NCI-H128 (cell line): ENCODE measurements at regions not wholly inside any gene's neighbourhood (a gene's known extent, or its start where the extent isn't known, plus 50 kb on each side); places are given as distances from the start of the nearest gene placed in this dataset.

ENCODE experiments used
- DNase-seq: peaks from one replicate; lab custom pipeline; 2025; ENCODE audit not compliant: unreplicated experiment; lab: John Stamatoyannopoulos, UW

- no peak for DNase-seq
These were observed 72.8 kb downstream of the PITPNM2 start for GRCh38 chr12:123078120-123078465.

GRCh38 chr12:123077298-123078119, 73.4 kb downstream of the PITPNM2 start:
- DNase-seq, result no peak

DNA sequence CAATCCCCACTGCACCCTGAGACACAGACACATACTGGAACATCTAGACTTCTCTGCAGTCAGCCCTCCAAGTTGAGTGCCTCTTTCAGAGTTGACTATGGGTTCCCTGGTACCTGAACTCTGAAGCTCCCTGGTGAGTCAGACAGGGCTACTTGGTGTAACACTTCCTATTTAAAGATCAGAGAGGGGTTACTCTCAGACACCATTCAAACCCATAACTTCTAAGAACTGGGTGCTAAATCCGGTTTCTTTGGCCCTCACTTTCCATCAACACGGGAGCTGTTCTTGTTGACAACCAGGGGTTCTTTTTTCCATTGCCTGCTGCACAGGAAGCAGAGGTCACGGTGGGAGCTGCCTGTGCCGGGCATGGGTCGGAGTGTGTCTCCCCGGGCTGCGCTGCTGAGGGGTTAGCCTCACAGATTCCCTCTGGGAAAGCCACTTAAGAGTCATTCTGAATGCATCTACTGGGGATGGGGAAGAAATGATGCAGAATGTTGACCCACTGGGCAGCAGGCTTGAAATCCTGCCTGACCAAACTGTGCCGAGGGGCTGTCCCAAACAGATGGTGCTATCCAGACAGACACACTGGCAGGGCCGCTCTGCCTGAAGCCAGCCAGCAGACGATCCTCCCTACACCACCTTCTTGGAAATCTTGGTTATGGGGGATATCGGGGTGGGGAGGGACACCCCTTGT, 74.1 kb downstream of the PITPNM2 start:
- DNase-seq, result no peak

- DNase-seq, result no peak
These were observed 75.2 kb downstream of the PITPNM2 start for GRCh38 chr12:123075646-123076171.

DNA sequence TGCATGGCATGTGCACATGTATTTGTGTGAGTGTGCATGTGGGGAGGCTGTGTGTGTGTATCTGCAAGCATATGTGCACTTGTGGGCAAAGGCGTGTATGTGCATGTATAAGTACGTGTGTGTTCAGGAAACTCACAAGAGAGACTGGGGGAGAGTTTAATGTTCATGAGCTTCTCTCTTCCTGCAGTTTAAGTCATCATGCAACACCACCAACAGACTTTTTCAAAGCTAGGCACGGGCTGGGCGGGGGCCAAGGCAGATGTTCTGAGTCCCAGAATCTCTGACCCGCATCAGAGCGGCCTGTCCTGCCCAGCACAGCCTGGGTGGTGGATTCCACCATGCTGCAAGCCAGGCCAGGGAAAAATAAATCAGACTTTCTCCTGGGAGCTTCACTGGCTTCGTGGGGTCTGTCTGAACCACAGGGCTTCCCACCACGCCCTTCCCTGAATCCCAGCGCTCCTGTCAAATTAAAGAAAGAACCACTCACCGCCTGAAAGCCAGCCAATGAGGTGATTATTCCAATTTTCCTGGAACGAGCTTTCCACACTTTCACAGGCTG, 75.7 kb downstream of the PITPNM2 start:
- no peak for DNase-seq

DNA sequence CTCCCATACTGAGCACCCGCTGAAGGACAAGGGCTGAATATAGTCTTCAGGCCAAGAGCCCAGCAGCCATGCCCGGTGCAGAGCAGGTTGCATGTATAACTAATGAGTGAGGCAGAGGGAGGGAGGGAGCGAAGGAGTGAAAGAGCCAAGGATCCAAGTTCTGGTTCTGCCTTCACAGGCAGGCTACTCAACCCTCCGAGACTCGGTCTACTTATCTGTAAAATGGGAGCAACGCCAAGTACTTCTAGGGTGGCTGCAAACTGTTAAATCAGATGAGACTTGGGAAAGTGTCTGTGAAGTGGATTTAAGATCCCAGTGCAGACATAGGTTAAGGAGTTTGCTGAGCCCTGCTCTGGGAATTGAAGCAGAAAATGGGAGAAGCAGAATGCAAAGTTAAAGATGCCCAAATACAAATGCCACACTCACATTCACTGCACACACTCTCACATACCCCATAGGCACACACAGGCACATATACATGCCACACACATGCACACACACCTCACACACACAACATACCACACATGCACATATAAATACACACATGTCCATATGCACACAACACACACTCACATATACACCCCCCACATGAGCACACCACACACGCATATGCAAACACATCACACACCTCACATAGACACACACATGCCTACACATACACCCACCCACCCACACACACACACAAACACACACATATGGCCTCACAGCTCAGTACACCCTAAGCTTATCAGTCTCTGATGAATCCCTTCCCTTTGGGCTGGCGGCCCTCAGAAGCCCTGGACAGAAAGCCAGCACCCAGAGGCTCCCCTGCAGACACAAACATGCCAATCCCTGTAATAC, 76.7 kb downstream of the PITPNM2 start:
- no peak for DNase-seq

DNA sequence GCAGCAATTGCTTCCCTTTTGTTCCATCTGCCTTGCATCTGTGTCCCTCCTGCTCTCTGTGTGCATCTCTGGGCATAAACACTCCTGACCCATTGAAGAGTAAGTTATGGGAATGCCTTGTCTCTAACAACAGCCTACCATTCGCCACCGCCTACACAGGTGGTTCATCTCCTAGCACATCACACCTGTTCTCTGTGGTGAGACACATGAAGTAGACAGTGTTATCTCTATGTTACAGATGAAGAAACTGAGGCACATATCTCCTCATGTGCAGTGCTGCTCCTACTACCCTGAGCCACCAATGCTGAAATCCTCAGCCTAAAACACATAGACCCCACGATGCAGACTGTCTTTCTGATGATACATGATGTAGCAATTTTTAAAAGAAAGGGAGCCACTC, 77.6 kb downstream of the PITPNM2 start:
- DNase-seq, result no peak

DNA sequence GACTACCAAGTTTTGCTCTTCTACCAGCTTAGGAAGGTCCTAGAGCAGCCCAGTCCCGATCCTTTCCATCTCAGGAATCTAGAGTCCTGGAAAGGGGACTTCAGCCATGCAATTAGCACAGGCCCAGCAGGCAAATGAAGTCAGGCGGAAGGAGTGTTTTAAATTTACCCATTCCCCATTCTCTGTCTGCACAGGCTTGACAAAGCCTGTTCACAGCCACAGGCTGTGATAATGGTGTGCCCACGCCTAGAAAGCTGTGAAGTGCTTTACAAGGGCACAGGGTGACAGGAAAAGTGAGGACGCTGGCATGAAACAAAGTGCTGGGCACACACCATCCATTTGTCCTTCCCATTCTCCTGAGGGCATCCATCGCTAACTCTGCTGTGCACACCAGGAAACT, 79.0 kb downstream of the PITPNM2 start:
- DNase-seq, result no peak

DNA sequence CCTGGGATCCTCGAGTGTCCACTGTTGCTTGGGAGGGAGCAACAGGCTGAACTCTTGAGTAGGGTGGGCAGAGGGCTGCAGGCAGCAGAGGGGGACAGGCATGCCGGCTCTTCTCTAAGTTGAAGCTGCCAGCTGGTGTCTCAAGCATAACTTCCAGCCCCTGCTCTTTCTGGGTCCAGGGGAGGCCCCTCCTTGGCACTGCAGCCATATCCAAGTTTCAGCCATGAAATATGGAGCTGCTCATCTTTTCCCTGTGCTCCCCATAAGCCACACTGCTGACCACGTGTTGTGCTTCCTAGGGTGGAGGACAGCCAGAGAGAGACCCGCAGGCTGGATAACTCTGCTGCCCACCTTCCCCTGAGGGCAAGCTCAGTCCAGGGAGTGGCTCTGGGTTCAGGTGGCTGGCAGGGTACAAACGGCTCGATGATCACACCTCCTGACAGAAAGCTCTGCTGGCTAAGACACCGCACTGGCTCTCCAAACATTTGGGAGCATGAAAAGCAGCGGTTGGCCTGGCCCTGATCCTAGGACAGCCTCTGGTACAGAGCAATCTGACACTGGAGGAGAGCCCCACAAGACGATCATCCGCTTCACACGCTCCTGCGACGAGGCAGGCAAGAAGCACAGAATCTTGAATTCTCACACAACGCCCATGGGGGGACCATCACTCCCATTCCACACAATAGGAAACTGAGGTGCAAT, 79.6 kb downstream of the PITPNM2 start:
- DNase-seq, result no peak

- DNase-seq, result no peak
These were observed 80.4 kb downstream of the PITPNM2 start for GRCh38 chr12:123070267-123071081.

DNA sequence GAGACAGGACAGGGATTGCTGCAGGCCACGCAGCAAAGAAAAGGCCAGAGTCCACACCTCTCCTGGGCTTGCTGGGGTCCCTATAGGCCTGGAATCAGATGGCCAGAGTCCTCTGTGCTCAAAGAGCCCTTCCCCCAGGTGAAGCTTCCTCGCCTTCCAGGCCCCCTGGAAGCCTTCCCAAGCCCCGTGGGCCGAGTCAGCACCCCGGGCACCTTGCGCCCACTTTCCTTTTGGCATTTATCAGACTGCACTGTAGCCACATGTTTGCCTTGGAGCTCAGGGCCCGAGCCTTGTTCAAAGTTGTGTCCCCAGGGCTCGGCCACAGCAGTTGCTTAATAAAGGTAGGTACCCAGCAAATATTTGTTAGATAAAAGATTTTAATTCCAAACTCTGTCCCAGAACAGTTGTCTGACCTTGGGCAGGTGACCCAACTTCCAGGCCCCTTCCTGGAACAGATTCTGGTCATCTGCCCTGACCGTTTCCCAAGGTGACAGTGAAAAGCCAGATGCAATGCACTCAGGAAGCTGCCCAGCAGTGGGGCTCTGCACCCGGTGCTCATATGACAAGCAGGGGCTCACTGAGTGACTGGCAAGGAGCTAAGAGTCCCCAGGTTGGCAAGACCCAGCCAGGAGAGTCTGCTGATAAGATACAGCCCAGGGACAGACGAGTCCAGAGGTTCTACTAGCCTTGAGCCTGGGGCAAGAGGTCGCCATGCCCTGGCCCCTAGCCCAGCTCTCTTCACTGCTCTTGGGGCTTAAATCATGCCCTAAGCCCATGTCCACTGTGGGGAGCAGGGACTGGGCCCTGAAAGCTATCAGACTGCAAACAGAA, 81.2 kb downstream of the PITPNM2 start:
- no peak for DNase-seq

DNA sequence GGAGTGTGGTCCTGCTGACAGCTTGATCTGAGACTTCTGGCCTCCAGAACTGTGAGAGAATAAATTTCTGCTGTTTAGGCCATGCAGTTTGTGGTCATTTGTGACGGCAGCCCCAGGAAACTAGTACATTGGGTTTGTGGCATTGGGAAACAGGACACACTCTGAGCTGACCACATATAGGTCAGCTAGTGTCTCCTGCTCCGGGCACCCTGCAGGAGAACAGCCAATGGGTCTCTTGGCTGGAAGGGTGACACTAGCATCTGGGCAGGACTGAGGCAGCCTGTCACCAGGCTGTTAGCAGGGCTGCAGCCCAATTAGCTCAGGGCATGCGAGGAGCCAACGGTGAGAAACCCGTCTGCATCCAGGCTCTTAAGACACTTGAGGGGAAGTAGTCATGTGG, 83.2 kb downstream of the PITPNM2 start:
- DNase-seq, result no peak

- DNase-seq, result no peak
These were observed 84.5 kb downstream of the PITPNM2 start for GRCh38 chr12:123066384-123066710.

DNA sequence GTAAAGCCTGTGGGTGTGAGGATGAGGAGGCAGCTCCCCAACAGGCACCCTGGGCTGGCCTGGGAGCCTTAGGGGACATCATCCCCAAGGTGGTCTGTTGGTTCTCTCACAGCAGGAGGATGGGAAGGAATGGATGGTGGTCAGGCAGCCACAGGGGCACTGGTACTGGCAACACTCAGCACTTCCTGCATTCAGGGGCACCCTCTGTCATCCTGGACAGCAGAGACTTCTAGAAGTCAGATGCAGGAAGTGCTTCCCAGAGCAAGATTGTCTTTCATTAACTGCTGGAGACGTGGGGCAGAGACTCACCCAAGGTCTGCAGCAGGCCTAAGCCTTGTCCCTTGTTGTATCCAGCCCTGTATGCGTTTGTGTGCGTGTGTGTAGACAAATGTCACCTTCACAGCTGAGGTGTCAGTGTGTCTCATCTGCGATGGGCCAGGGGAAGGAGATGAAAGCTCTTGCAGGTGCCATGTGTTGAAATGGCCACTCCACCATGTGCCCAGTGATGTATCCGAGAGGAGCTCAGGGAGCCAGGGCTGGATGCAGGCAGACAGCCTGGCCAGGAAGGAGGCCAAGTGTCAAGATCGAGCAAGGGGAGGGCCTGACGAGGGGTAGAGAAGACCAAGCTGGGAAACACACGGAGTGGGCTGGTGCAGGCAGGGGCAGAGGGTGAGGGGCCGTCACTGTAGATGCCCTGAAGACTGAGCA, 85.1 kb downstream of the PITPNM2 start:
- no peak for DNase-seq

DNA sequence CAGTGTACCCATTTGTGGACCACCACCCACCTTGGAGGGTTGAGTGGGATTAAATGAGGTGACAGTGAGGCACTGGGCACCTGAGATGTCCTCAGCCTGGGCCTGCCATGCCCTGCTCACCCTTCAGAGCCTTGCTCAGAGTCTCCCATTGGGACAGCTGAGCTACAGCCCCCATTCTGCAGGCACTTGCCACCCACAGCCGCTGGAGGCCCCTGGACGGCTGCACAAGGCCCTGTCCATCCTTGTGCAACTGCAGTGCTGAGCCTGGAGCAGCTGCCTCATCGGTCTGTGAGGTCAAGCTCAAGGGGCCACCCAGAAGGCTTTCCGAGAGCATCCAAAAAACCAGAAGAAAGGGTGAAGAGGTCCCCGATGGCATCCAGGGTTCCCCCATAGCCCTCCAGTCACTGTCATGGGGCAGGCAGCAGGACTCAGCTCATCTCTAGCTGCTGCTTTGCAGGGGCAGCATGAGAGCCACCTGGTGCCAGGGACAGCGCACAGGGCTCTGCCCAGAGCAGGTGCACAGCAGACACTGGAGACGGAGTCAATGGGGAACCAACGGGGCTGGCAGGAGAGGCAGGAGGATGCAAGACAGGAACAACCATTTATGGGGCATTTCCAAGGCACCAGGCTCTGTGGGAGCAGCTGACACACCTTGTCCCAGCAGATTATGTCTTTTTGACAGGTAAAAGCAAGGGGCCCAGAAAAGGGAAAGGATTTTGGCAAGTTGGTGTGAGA, 84.6 kb downstream of the ARL6IP4 start:
- DNase-seq, result no peak

- DNase-seq, result no peak
These were observed 83.9 kb downstream of the ARL6IP4 start for GRCh38 chr12:123064366-123064765.

GRCh38 chr12:123063535-123063934, 83.1 kb downstream of the ARL6IP4 start:
- DNase-seq, result no peak
